SU-DHL-6 (cell line): ENCODE measurements at regions not wholly inside any gene's neighbourhood (a gene's known extent, or its start where the extent isn't known, plus 50 kb on each side); places are given as distances from the start of the nearest gene placed in this dataset.

ENCODE experiments used
- H2AFZ ChIP-seq: fragments of 200-600 bp; sonication (generic); 2 replicates; pipeline ENCODE4 v1.6.1; 2014; ENCODE audit warnings: low read depth, mild to moderate bottlenecking, moderate library complexity, mixed read lengths, antibody characterized with exemption, low read length; ENCODE audit not compliant: severe bottlenecking
- H3F3A ChIP-seq: fragments of 200-600 bp; shearing (Covaris generic); 2 replicates; pipeline ENCODE4 v1.6.0; 2016; ENCODE audit warnings: antibody characterized with exemption, mild to moderate bottlenecking; ENCODE audit not compliant: insufficient read depth
- H3K27ac ChIP-seq: fragments of 200-600 bp; sonication (generic); 2 replicates; pipeline ENCODE4 v1.5.1; 2016; ENCODE audit warnings: low read depth, mild to moderate bottlenecking, low read length, moderate library complexity, mixed read lengths
- H3K27me3 ChIP-seq: fragments of 200-600 bp; sonication (generic), shearing (Covaris generic); 2 replicates; pipeline ENCODE4 v1.6.0; 2014; ENCODE audit warnings: mild to moderate bottlenecking, low read length
- H3K36me3 ChIP-seq: fragments of 200-600 bp; sonication (generic); 2 replicates; pipeline ENCODE4 v1.6.1; 2014; ENCODE audit warnings: mild to moderate bottlenecking, low read length, mixed read lengths
- H3K4me2 ChIP-seq: fragments of 300-600, 200-600 bp; shearing (Covaris generic), sonication (generic); 2 replicates; pipeline ENCODE4 v1.6.0; 2014; ENCODE audit warnings: low read length, low read depth, mild to moderate bottlenecking; ENCODE audit not compliant: poor library complexity, severe bottlenecking
- H3K4me3 ChIP-seq: fragments of 200-600 bp; sonication (generic); 2 replicates; pipeline ENCODE4 v1.5.1; 2014; ENCODE audit warnings: antibody characterized with exemption, low read length, mild to moderate bottlenecking, mixed read lengths; ENCODE audit not compliant: insufficient read depth, poor library complexity, severe bottlenecking
- H3K79me2 ChIP-seq: fragments of 200-600 bp; sonication (generic); 2 replicates; pipeline ENCODE4 v1.6.1; 2014; ENCODE audit warnings: mild to moderate bottlenecking, low read length, moderate library complexity; ENCODE audit not compliant: insufficient read depth
- H3K9ac ChIP-seq: fragments of 200-600 bp; sonication (generic); 2 replicates; pipeline ENCODE4 v1.7.0; 2014; ENCODE audit warnings: mild to moderate bottlenecking, low read length
- H3K9me2 ChIP-seq: fragments of 200-600 bp; sonication (generic); replicated peaks from 2 replicates; pipeline ENCODE4 v1.6.1; 2014; ENCODE audit warnings: low read length; ENCODE audit not compliant: insufficient read depth
- H3K9me3 ChIP-seq: fragments of 200-600 bp; sonication (generic); 2 replicates; pipeline ENCODE4 v1.6.1; 2014; ENCODE audit warnings: low read length, mixed read lengths; ENCODE audit not compliant: insufficient read depth
- H4K20me1 ChIP-seq: fragments of 200-600 bp; sonication (generic); 2 replicates; pipeline ENCODE4 v1.6.1; 2014; ENCODE audit warnings: low read depth, mild to moderate bottlenecking, antibody characterized with exemption, low read length, moderate library complexity, mixed read lengths
- CTCF ChIP-seq: fragments of 200-600 bp; sonication (generic); IDR thresholded peaks from one replicate; pipeline ENCODE4 v1.5.1; 2017; ENCODE audit warnings: antibody characterized with exemption, mild to moderate bottlenecking, low read length, moderate library complexity; ENCODE audit not compliant: insufficient read depth, poor library complexity, severe bottlenecking
- EZH2phosphoT487 ChIP-seq: fragments of 200-600 bp; sonication (generic), shearing (Covaris generic); conservative IDR thresholded peaks from 2 replicates; pipeline ENCODE4 v1.6.1; 2018; ENCODE audit warnings: mild to moderate bottlenecking, antibody characterized with exemption, low read length, moderate library complexity, mixed read lengths

GRCh38 chr15:95447486-95447885, 883.0 kb upstream of the NR2F2 start:
- Histone ChIP-seq H3F3A (no peaks in the 10 kb centered on the region), H3K9me3 (no peaks in the 10 kb centered on the region), H3K4me2 (no peak overlapping the region), H3K9ac (no peak overlapping the region), H3K4me3 (no peak overlapping the region), H3K9me2 (no peaks in the 10 kb centered on the region), H3K36me3 (no peaks in the 10 kb centered on the region), H4K20me1 (no peaks in the 10 kb centered on the region), H3K27ac (no peak overlapping the region), H3K79me2 (no peaks in the 10 kb centered on the region), H2AFZ (no peak overlapping the region), H3K27me3 (no peaks in the 10 kb centered on the region)
- TF ChIP-seq EZH2phosphoT487 (no peak), CTCF (no peak)

- Histone ChIP-seq H3K9me3 (no peaks in the 10 kb centered on the region), H3K79me2 (no peaks in the 10 kb centered on the region), H3K36me3 (no peaks in the 10 kb centered on the region), H3K4me3 (no peak overlapping the region), H3K27ac (no peak overlapping the region), H4K20me1 (no peaks in the 10 kb centered on the region), H3K27me3 (no peaks in the 10 kb centered on the region), H2AFZ (no peak overlapping the region), H3F3A (no peaks in the 10 kb centered on the region), H3K9ac (no peak overlapping the region), H3K9me2 (no peaks in the 10 kb centered on the region), H3K4me2 (no peak overlapping the region)
- TF ChIP-seq EZH2phosphoT487 (no peak), CTCF (no peak)
Measured at GRCh38 chr15:95448531-95449229, 881.8 kb upstream of the NR2F2 start.

- Histone ChIP-seq H3K27ac (no peak overlapping the region), H3K9me2 (no peaks in the 10 kb centered on the region), H3F3A (no peaks in the 10 kb centered on the region), H3K36me3 (no peaks in the 10 kb centered on the region), H3K79me2 (no peaks in the 10 kb centered on the region), H4K20me1 (no peaks in the 10 kb centered on the region), H3K9ac (no peak overlapping the region), H3K4me3 (no peak overlapping the region), H2AFZ (no peak overlapping the region), H3K4me2 (no peak overlapping the region), H3K27me3 (no peaks in the 10 kb centered on the region), H3K9me3 (no peaks in the 10 kb centered on the region)
- no peak for TF ChIP-seq CTCF
- TF ChIP-seq EZH2phosphoT487: no peak
Measured at GRCh38 chr15:95449230-95449628, 881.3 kb upstream of the NR2F2 start.
